GM12891 (cell line): ENCODE measurements at regions not wholly inside any gene's neighbourhood (a gene's known extent, or its start where the extent isn't known, plus 50 kb on each side); places are given as distances from the start of the nearest gene placed in this dataset.

Source experiments
- PAX5 ChIP-seq: IDR thresholded peaks from 2 replicates; pipeline ENCODE4 v1.6.1; 2011; ENCODE audit warnings: low read length, moderate library complexity, mild to moderate bottlenecking; ENCODE audit not compliant: insufficient read depth, severe bottlenecking
- POLR2A ChIP-seq: IDR thresholded peaks from 2 replicates; pipeline ENCODE4 v1.6.1; 2011; ENCODE audit warnings: low read depth, low read length, control low read depth
- POLR2AphosphoS5 ChIP-seq: IDR thresholded peaks from 2 replicates; pipeline ENCODE4 v1.6.1; 2011; ENCODE audit warnings: low read depth, low read length, control low read depth
- POU2F2 ChIP-seq: IDR thresholded peaks from 2 replicates; pipeline ENCODE4 v1.6.1; 2011; ENCODE audit warnings: low read depth, mild to moderate bottlenecking, control low read depth, low read length, moderate library complexity
- SPI1 ChIP-seq: IDR thresholded peaks from 2 replicates; pipeline ENCODE4 v1.6.1; 2011; ENCODE audit warnings: low read depth, low read length, control low read depth
- TAF1 ChIP-seq: IDR thresholded peaks from 2 replicates; pipeline ENCODE4 v1.6.1; 2011; ENCODE audit warnings: low read depth, low read length, control low read depth

DNA sequence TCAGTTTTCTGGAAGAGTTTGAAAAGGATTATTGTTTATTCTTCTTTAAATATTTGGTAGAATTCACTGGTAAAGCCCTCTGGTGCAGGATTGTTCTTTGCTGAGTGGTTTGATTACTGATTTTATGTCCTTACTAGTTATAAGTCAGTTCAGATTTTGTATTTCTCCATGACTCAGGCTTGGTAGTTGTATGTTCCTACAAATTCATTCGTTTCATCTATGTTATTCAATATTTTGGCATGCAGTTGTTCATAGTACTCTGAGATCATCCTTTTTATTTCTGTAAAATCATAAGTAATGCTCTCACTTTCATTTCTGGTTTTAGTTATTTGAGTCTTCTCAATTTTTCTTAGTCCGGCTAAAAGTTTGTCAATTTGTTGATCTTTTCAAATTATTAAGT is 58.1 kb upstream of the CRYM start:
- TF ChIP-seq POLR2AphosphoS5 (no peak), POLR2A (no peak), TAF1 (no peak), SPI1 (no peak), POU2F2 (no peak), PAX5 (no peak)
